Dermis blood vessel endothelial cell (primary cell): ENCODE measurements at regions not wholly inside any gene's neighbourhood (a gene's known extent, or its start where the extent isn't known, plus 50 kb on each side); places are given as distances from the start of the nearest gene placed in this dataset.

ENCODE experiments used
- DNase-seq: peaks from one replicate; pipeline ENCODE4 v3.0.0; 2010

- no peak for DNase-seq
Observed at GRCh38 chr17:79415909-79416308, 194.9 kb downstream of the RBFOX3 start.

GRCh38 chr17:79415365-79415764 lies 195.5 kb downstream of the RBFOX3 start:
- no peak for DNase-seq

GRCh38 chr17:79414793-79415211 lies 196.0 kb downstream of the RBFOX3 start:
- no peak for DNase-seq

- DNase-seq: no peak
Observed at GRCh38 chr17:79414063-79414792, 196.6 kb downstream of the RBFOX3 start.

- DNase-seq: no peak
Observed at GRCh38 chr17:79413611-79414010, 197.2 kb downstream of the RBFOX3 start.

GRCh38 chr17:79412886-79413390 lies 197.9 kb downstream of the RBFOX3 start:
- no peak for DNase-seq

- no peak for DNase-seq
Observed at GRCh38 chr17:79412110-79412509, 198.7 kb downstream of the RBFOX3 start.

- no peak for DNase-seq
Observed at GRCh38 chr17:79411419-79411818, 199.4 kb downstream of the RBFOX3 start.

GRCh38 chr17:79410681-79411080 lies 200.2 kb downstream of the RBFOX3 start:
- DNase-seq: no peak

GRCh38 chr17:79408251-79408650 lies 202.6 kb downstream of the RBFOX3 start:
- no peak for DNase-seq

- DNase-seq: no peak
Observed at GRCh38 chr17:79407385-79407784, 203.5 kb downstream of the RBFOX3 start.

GRCh38 chr17:79406316-79406715 lies 204.5 kb downstream of the RBFOX3 start:
- peak; percentile 69 for DNase-seq

- DNase-seq: no peak
Observed at GRCh38 chr17:79405823-79406222, 205.0 kb downstream of the RBFOX3 start.

- no peak for DNase-seq
Observed at GRCh38 chr17:79404136-79404911, 206.5 kb downstream of the RBFOX3 start.

GRCh38 chr17:79401704-79402674 lies 208.9 kb downstream of the RBFOX3 start:
- no peak for DNase-seq

- DNase-seq: peak; percentile 77
Observed at GRCh38 chr17:79400989-79401703, 209.7 kb downstream of the RBFOX3 start.

GRCh38 chr17:79399610-79400144 lies 211.2 kb downstream of the RBFOX3 start:
- DNase-seq: no peak

- DNase-seq: no peak
Observed at GRCh38 chr17:79398441-79398840, 212.4 kb downstream of the RBFOX3 start.

- DNase-seq: no peak
Observed at GRCh38 chr17:79396696-79397095, 214.2 kb downstream of the RBFOX3 start.

GRCh38 chr17:79395545-79395944 lies 215.3 kb downstream of the RBFOX3 start:
- DNase-seq: no peak

- DNase-seq: no peak
Observed at GRCh38 chr17:79395066-79395465, 215.8 kb downstream of the RBFOX3 start.
